HCT116 (cell line): ENCODE measurements at regions not wholly inside any gene's neighbourhood (a gene's known extent, or its start where the extent isn't known, plus 50 kb on each side); places are given as distances from the start of the nearest gene placed in this dataset.

Source experiments
- ATAC-seq: fragments of 200-7000 bp; cut with Tn5 transposase; 2 replicates; pipeline ENCODE4 v1.9.1; 2020; ENCODE audit warnings: mild to moderate bottlenecking, moderate library complexity
- BruUV-seq: library from RNA; stranded (reverse); fragments of 400-500 nt; replicated peaks from 2 replicates; lab custom pipeline; 2021; lab: Mats Ljungman, UMichigan
- CTCF ChIA-PET: fragments of 300-600 bp; sonication (Branson Sonifier 250); formaldehyde crosslinking; loops from one replicate; lab custom pipeline; 2021; ENCODE audit warnings: antibody characterized with exemption; lab: Charles Lee
- POLR2A ChIA-PET: fragments of 300-600, 350-600 bp; sonication (Branson Sonifier 250); formaldehyde crosslinking; loops from one replicate; lab custom pipeline; 2021; ENCODE audit warnings: antibody characterized with exemption; lab: Charles Lee
- RAD21 ChIA-PET, 2 experiments: fragments of 300-600 bp; sonication (Branson Sonifier 250); formaldehyde crosslinking; loops; one replicate each; lab custom pipeline; 2023; ENCODE audit warnings: low total read pairs in 2 of 2; ENCODE audit not compliant: uncharacterized antibody in 2 of 2, unreplicated experiment in 2 of 2, low non-redundant PET in 1 of 2; lab: Charles Lee
- DNase-seq: peaks from one replicate; pipeline ENCODE4 v3.0.0-alpha.2; 2010; ENCODE audit warnings: low read depth, low spot score
- H2AFZ ChIP-seq: fragments of 200-600 bp; shearing (Covaris generic), sonication (generic); 2 replicates; pipeline ENCODE4 v1.6.1; 2017; ENCODE audit warnings: low read depth, mixed run types, mixed read lengths, antibody characterized with exemption, low read length; ENCODE audit not compliant: poor library complexity, severe bottlenecking
- H3K27ac ChIP-seq: 2 replicates; pipeline ENCODE4 v1.5.1; 2012; ENCODE audit warnings: low read depth, low read length
- H3K27me3 ChIP-seq: fragments of 200-600 bp; sonication (generic); 2 replicates; pipeline ENCODE4 v1.6.1; 2016; ENCODE audit warnings: mixed run types, low read length, mixed read lengths; ENCODE audit not compliant: insufficient read depth
- H3K36me3 ChIP-seq, 2 experiments: fragments of 200-500 bp in 1 of 2; fragments of 200-600 bp in 1 of 2; sonication (Bioruptor generic) in 1 of 2; sonication (generic) in 1 of 2; 2 replicates each; pipeline versions ENCODE4 v1.5.1 to v1.6.1; 2014 to 2016; ENCODE audit warnings: low read length in 2 of 2, inconsistent platforms in 1 of 2, mixed read lengths in 1 of 2, mixed run types in 1 of 2; ENCODE audit not compliant: insufficient read depth in 2 of 2, control insufficient read depth in 1 of 2
- H3K4me1 ChIP-seq, 2 experiments: fragments of 200-600 bp in 1 of 2; sonication (generic) in 1 of 2; 2 replicates each; pipeline versions ENCODE4 v1.5.1 to v1.6.1; 2012 to 2017; ENCODE audit warnings: low read length in 2 of 2, inconsistent platforms in 1 of 2, mild to moderate bottlenecking in 1 of 2, mixed read lengths in 1 of 2, mixed run types in 1 of 2, moderate library complexity in 1 of 2; ENCODE audit not compliant: insufficient read depth in 2 of 2, control insufficient read depth in 1 of 2
- H3K4me2 ChIP-seq: fragments of 200-600 bp; sonication (generic); 2 replicates; pipeline ENCODE4 v1.6.1; 2017; ENCODE audit warnings: mixed run types, low read length, mixed read lengths
- H3K4me3 ChIP-seq, 2 experiments: fragments of 200-600 bp in 1 of 2; sonication (generic) in 1 of 2; replicated peaks in 1 of 2; 2 replicates each; pipeline ENCODE4 v1.5.1; 2011 to 2016; ENCODE audit warnings: low read length in 2 of 2, control low read depth in 1 of 2, low read depth in 1 of 2, mild to moderate bottlenecking in 1 of 2, mixed read lengths in 1 of 2, mixed run types in 1 of 2
- H3K79me2 ChIP-seq: fragments of 200-600 bp; sonication (generic); 2 replicates; pipeline ENCODE4 v1.6.1; 2017; ENCODE audit warnings: mild to moderate bottlenecking, mixed run types, low read length, moderate library complexity, mixed read lengths; ENCODE audit not compliant: insufficient read depth
- H3K9ac ChIP-seq: fragments of 200-600 bp; sonication (generic); 2 replicates; pipeline ENCODE4 v1.6.1; 2016; ENCODE audit warnings: low read length, mixed read lengths
- H3K9me2 ChIP-seq: fragments of 200-600 bp; sonication (generic), shearing (Covaris generic); 2 replicates; pipeline ENCODE4 v1.6.1; 2017; ENCODE audit warnings: mixed run types, mild to moderate bottlenecking, moderate library complexity; ENCODE audit not compliant: insufficient read depth
- H3K9me3 ChIP-seq, 2 experiments: fragments of 200-500 bp in 1 of 2; fragments of 200-600 bp in 1 of 2; sonication (Bioruptor generic) in 1 of 2; sonication (generic) in 1 of 2; 2 replicates each; pipeline ENCODE4 v1.6.1; 2014 to 2017; ENCODE audit warnings: low read length in 2 of 2, mixed read lengths in 2 of 2, inconsistent platforms in 1 of 2, low read depth in 1 of 2, mild to moderate bottlenecking in 1 of 2, mixed run types in 1 of 2, moderate library complexity in 1 of 2; ENCODE audit not compliant: control insufficient read depth in 1 of 2, insufficient read depth in 1 of 2
- H4K20me1 ChIP-seq: fragments of 200-600 bp; sonication (generic), shearing (Covaris generic); 2 replicates; pipeline ENCODE4 v1.6.1; 2017; ENCODE audit warnings: mixed run types, mild to moderate bottlenecking, moderate library complexity; ENCODE audit not compliant: insufficient read depth
- CBX3 ChIP-seq: IDR thresholded peaks from 2 replicates; pipeline ENCODE4 v1.6.1; 2012; ENCODE audit warnings: low read depth
- CEBPB ChIP-seq: IDR thresholded peaks from 2 replicates; pipeline ENCODE4 v1.6.1; 2012; ENCODE audit warnings: low read depth
- EGR1 ChIP-seq: IDR thresholded peaks from 2 replicates; pipeline ENCODE4 v1.6.1; 2012; ENCODE audit warnings: low read depth
- ELF1 ChIP-seq: IDR thresholded peaks from 2 replicates; pipeline ENCODE4 v1.6.1; 2012; ENCODE audit warnings: low read depth, borderline replicate concordance
- POLR2AphosphoS5 ChIP-seq: IDR thresholded peaks from 2 replicates; pipeline ENCODE4 v1.6.1; 2011; ENCODE audit warnings: mild to moderate bottlenecking, low read depth, low read length, moderate library complexity
- RAD21 ChIP-seq: IDR thresholded peaks from 2 replicates; pipeline ENCODE4 v1.6.1; 2012; ENCODE audit warnings: low read depth, mild to moderate bottlenecking
- SIN3A ChIP-seq: IDR thresholded peaks from 2 replicates; pipeline ENCODE4 v1.6.1; 2012; ENCODE audit warnings: low read depth
- SRF ChIP-seq: IDR thresholded peaks from 2 replicates; pipeline ENCODE4 v1.6.1; 2012; ENCODE audit warnings: low read depth
- TCF7L2 ChIP-seq: IDR thresholded peaks from 2 replicates; pipeline ENCODE4 v1.7.0; 2011; ENCODE audit warnings: borderline replicate concordance, inconsistent platforms; ENCODE audit not compliant: insufficient read depth, insufficient read length; ENCODE audit errors: extremely low read depth
- YY1 ChIP-seq: IDR thresholded peaks from 2 replicates; pipeline ENCODE4 v1.6.1; 2011; ENCODE audit warnings: low read length, low read depth, moderate library complexity, mild to moderate bottlenecking; ENCODE audit not compliant: insufficient replicate concordance; ENCODE audit errors: extremely low read depth
- ZFX ChIP-seq: fragments of 450-650 bp; IDR thresholded peaks from 2 replicates; pipeline ENCODE4 v1.6.1; 2017
- ZNF274 ChIP-seq: fragments of 200-500 bp; sonication (Bioruptor generic); IDR thresholded peaks from 2 replicates; pipeline ENCODE4 v1.6.1; 2014; ENCODE audit warnings: mild to moderate bottlenecking, low read depth, low read length, inconsistent platforms
- intact Hi-C: fragments of 100-400 bp; cut with micrococcal nuclease; formaldehyde crosslinking; loops from 2 replicates; pipeline ENCODE4 v1.10.0; 2022
- TF ChIP-seq, protein P1 (sequence below): IDR thresholded peaks from 2 replicates; pipeline ENCODE4 v1.6.1; 2011; ENCODE audit warnings: mild to moderate bottlenecking, low read length, moderate library complexity; ENCODE audit not compliant: insufficient replicate concordance; ENCODE audit errors: extremely low read depth
- TF ChIP-seq, protein P2 (sequence below): IDR thresholded peaks from 2 replicates; pipeline ENCODE4 v1.6.1; 2012
- TF ChIP-seq, protein P3 (sequence below): IDR thresholded peaks from 2 replicates; pipeline ENCODE4 v1.6.1; 2012
- TF ChIP-seq, protein P4 (sequence below), 3 experiments: fragments of 200-600 bp in 1 of 3; sonication (generic) in 1 of 3; IDR thresholded peaks in 2 of 3; conservative IDR thresholded peaks in 1 of 3; 2 replicates each; pipeline ENCODE4 v1.5.1; 2012 to 2017; ENCODE audit warnings: low read depth in 2 of 3, low read length in 2 of 3, antibody characterized with exemption in 1 of 3, borderline replicate concordance in 1 of 3, control low read depth in 1 of 3, mild to moderate bottlenecking in 1 of 3, mixed read lengths in 1 of 3, mixed run types in 1 of 3, moderate library complexity in 1 of 3; ENCODE audit not compliant: insufficient read depth in 1 of 3

DNA sequence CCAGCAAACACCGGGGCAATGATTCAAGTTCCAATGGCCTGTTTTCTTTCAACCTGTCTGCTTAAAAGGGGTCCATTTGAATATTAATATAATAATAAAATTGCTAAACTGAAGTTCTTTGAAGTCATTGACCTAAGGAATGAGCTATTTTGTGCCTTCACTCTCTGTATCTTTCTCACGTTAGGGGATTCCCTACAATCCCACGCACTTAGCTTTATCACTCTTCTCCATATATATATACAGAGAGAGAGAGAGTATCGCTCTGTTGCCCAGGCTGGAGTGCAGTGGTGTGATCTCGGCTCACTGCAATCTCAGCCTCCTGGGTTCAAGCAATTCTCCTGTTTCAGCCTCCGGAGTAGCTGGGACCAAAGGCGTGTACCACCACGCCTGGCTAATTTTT is 83.9 kb upstream of the NWD2 start:
- ChIA-PET RAD21 (no interaction called here), CTCF (no interaction called here), POLR2A (no interaction called here)
- Histone ChIP-seq H3K9me3 (no peaks in the 10 kb centered on the region), H3K4me1 (no peaks in the 10 kb centered on the region), H3K27me3 (no peaks in the 10 kb centered on the region), H3K4me3 (no peak overlapping the region), H4K20me1 (no peaks in the 10 kb centered on the region), H3K79me2 (no peaks in the 10 kb centered on the region), H3K9me2 (no peaks in the 10 kb centered on the region), H2AFZ (no peak overlapping the region), H3K27ac (no peak overlapping the region), H3K9ac (no peak overlapping the region), H3K36me3 (no peaks in the 10 kb centered on the region; a peak in 1 of 4 replicates), H3K4me2 (no peak overlapping the region)
- no peak for DNase-seq
- ATAC-seq = no peak
- BruUV-seq = no TSS peak
- intact Hi-C loops = no loop called here
- no peak for TF ChIP-seq YY1
- TF ChIP-seq RAD21 = no peak
- TF ChIP-seq ZFX = no peak
- no peak for TF ChIP-seq ELF1

DNA sequence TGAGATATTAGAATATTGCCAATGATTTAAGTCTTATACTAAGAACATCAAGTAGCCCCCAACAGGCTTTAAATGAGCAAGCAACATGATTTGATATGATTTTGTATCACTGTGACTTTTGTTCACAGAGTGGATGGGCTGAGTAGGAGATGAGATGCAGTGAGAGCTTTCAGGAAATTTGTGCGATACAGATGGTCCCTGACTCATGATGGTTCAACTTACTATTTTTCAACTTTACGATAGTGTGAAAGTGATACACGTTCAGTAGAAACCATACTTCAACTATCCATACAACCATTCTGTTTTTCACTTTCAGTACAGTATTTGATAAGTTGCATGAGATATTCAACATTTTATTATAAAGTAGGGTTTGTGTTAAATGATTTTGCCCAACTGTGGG is 78.7 kb upstream of the NWD2 start:
- BruUV-seq = no TSS peak
- CTCF ChIA-PET = no interaction called here
- Histone ChIP-seq H3K9me2 (no peaks in the 10 kb centered on the region), H3K4me2 (no peak overlapping the region), H3K9ac (no peak overlapping the region), H2AFZ (no peak overlapping the region), H3K4me3 (no peak overlapping the region), H3K79me2 (no peaks in the 10 kb centered on the region), H3K27ac (no peak overlapping the region), H3K9me3 (no peaks in the 10 kb centered on the region), H3K27me3 (no peaks in the 10 kb centered on the region), H3K4me1 (no peaks in the 10 kb centered on the region), H3K36me3 (no peaks in the 10 kb centered on the region), H4K20me1 (no peaks in the 10 kb centered on the region)
- POLR2A ChIA-PET = no interaction called here
- RAD21 ChIA-PET = no interaction called here
- ATAC-seq (no peak), DNase-seq (no peak)
- intact Hi-C loops = no loop called here
- TF ChIP-seq, protein P1, sequence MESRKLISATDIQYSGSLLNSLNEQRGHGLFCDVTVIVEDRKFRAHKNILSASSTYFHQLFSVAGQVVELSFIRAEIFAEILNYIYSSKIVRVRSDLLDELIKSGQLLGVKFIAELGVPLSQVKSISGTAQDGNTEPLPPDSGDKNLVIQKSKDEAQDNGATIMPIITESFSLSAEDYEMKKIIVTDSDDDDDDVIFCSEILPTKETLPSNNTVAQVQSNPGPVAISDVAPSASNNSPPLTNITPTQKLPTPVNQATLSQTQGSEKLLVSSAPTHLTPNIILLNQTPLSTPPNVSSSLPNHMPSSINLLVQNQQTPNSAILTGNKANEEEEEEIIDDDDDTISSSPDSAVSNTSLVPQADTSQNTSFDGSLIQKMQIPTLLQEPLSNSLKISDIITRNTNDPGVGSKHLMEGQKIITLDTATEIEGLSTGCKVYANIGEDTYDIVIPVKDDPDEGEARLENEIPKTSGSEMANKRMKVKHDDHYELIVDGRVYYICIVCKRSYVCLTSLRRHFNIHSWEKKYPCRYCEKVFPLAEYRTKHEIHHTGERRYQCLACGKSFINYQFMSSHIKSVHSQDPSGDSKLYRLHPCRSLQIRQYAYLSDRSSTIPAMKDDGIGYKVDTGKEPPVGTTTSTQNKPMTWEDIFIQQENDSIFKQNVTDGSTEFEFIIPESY = no peak
- no peak for TF ChIP-seq CBX3
- TF ChIP-seq CEBPB = no peak
- no peak for TF ChIP-seq ZNF274
- no peak for TF ChIP-seq TCF7L2
- TF ChIP-seq, protein P2, sequence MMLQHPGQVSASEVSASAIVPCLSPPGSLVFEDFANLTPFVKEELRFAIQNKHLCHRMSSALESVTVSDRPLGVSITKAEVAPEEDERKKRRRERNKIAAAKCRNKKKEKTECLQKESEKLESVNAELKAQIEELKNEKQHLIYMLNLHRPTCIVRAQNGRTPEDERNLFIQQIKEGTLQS = no peak
- TF ChIP-seq POLR2AphosphoS5 = no peak
- TF ChIP-seq, protein P3, sequence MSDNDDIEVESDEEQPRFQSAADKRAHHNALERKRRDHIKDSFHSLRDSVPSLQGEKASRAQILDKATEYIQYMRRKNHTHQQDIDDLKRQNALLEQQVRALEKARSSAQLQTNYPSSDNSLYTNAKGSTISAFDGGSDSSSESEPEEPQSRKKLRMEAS = no peak
- TF ChIP-seq EGR1 = no peak
- TF ChIP-seq SRF = no peak
- TF ChIP-seq, protein P4, sequence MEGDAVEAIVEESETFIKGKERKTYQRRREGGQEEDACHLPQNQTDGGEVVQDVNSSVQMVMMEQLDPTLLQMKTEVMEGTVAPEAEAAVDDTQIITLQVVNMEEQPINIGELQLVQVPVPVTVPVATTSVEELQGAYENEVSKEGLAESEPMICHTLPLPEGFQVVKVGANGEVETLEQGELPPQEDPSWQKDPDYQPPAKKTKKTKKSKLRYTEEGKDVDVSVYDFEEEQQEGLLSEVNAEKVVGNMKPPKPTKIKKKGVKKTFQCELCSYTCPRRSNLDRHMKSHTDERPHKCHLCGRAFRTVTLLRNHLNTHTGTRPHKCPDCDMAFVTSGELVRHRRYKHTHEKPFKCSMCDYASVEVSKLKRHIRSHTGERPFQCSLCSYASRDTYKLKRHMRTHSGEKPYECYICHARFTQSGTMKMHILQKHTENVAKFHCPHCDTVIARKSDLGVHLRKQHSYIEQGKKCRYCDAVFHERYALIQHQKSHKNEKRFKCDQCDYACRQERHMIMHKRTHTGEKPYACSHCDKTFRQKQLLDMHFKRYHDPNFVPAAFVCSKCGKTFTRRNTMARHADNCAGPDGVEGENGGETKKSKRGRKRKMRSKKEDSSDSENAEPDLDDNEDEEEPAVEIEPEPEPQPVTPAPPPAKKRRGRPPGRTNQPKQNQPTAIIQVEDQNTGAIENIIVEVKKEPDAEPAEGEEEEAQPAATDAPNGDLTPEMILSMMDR (IDR thresholded peaks at IDR 0.05 in 2 of 3, conservative IDR thresholded peaks at IDR 0.05 in 1 of 3; ENCODE audit: borderline replicate concordance in 1 of 3, insufficient read depth in 1 of 3, low read depth in 2 of 3, low read length in 2 of 3) = no peak
- TF ChIP-seq YY1 = no peak
- no peak for TF ChIP-seq SIN3A
- TF ChIP-seq ZFX = no peak
